ENCODE measurements at regions not wholly inside any gene's neighbourhood (a gene's known extent, or its start where the extent isn't known, plus 50 kb on each side); places are given as distances from the start of the nearest gene placed in this dataset.

GRCh38 chr4:31236020-31236638 is 516.0 kb downstream of the PCDH7 start:
- no peak for TF ChIP-seq CTCF (conservative IDR thresholded peaks at IDR 0.05; ENCODE audit: low read depth, low read length)
- no peak for TF ChIP-seq EZH2 (IDR thresholded peaks at IDR 0.05; ENCODE audit: borderline replicate concordance, low read depth, low read length, poor library complexity, severe bottlenecking)
